Left lung (tissue), 4 donors: ENCODE measurements at regions not wholly inside any gene's neighbourhood (a gene's known extent, or its start where the extent isn't known, plus 50 kb on each side); places are given as distances from the start of the nearest gene placed in this dataset.
"Not testable (repeated sequence)": the region's sequence is repeated elsewhere in the genome, so short reads cannot be mapped to it uniquely, and the experiment has no call there.

Source experiments
- ATAC-seq: fragments of 200-7000 bp; cut with Tn5 transposase; one replicate; pipeline ENCODE4 v1.9.1; 2020; ENCODE audit warnings: moderate library complexity
- DNase-seq, 4 donors: peaks; one replicate each; pipeline ENCODE4 v3.0.0-alpha.2; 2013 to 2020
- H3K27ac ChIP-seq, 2 donors: fragments of 200-600 bp; sonication (generic) in 1 of 2; one replicate each; pipeline versions ENCODE4 v1.5.0 to v1.8.0; 2020 to 2021
- H3K27me3 ChIP-seq, 2 donors: fragments of 200-600 bp; sonication (generic) in 1 of 2; one replicate each; pipeline versions ENCODE4 v1.5.0 to v1.8.0; 2020 to 2021
- H3K36me3 ChIP-seq, 2 donors: fragments of 200-600 bp; sonication (generic) in 1 of 2; one replicate each; pipeline versions ENCODE4 v1.5.0 to v1.8.0; 2020 to 2021
- H3K4me1 ChIP-seq, 2 donors: fragments of 200-600 bp; one replicate each; pipeline ENCODE4 v1.8.0; 2021
- H3K4me3 ChIP-seq, 2 donors: fragments of 200-600 bp; sonication (generic) in 1 of 2; one replicate each; pipeline versions ENCODE4 v1.5.0 to v1.8.0; 2020 to 2021; ENCODE audit warnings: mild to moderate bottlenecking in 1 of 2
- H3K9me3 ChIP-seq, 2 donors: fragments of 200-600 bp; sonication (generic) in 1 of 2; one replicate each; pipeline versions ENCODE4 v1.5.0 to v1.8.0; 2020 to 2021
- intact Hi-C, 2 donors: fragments of 100-400 bp; cut with DNase I; formaldehyde crosslinking; loops; one replicate each; pipeline versions ENCODE4 v1.11.2 to v1.14.2; 2022
- TF ChIP-seq, protein P1 (sequence below), 2 donors: fragments of 200-600 bp; sonication (generic) in 1 of 2; IDR thresholded peaks; one replicate each; pipeline versions ENCODE4 v1.5.0 to v1.8.0; 2021; ENCODE audit warnings: antibody characterized with exemption in 2 of 2
- donor health status: DM: no; HTN: yes; CAD: no.
- donor health status: DM: no; HTN: no; CAD: no.

- no peaks in the 10 kb centered on the region for H3K36me3 ChIP-seq
- H3K27me3 ChIP-seq: no peaks in the 10 kb centered on the region
- H3K4me1 ChIP-seq: peaks cover 2 to 8% of the 10 kb centered on the region in 2 donors
- no peak overlapping the region for H3K4me3 ChIP-seq
- DNase-seq: no peak
- no peak for ATAC-seq
- intact Hi-C loops: no loop called here
- no peaks in the 10 kb centered on the region for H3K9me3 ChIP-seq
- TF ChIP-seq, protein P1, sequence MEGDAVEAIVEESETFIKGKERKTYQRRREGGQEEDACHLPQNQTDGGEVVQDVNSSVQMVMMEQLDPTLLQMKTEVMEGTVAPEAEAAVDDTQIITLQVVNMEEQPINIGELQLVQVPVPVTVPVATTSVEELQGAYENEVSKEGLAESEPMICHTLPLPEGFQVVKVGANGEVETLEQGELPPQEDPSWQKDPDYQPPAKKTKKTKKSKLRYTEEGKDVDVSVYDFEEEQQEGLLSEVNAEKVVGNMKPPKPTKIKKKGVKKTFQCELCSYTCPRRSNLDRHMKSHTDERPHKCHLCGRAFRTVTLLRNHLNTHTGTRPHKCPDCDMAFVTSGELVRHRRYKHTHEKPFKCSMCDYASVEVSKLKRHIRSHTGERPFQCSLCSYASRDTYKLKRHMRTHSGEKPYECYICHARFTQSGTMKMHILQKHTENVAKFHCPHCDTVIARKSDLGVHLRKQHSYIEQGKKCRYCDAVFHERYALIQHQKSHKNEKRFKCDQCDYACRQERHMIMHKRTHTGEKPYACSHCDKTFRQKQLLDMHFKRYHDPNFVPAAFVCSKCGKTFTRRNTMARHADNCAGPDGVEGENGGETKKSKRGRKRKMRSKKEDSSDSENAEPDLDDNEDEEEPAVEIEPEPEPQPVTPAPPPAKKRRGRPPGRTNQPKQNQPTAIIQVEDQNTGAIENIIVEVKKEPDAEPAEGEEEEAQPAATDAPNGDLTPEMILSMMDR (IDR thresholded peaks at IDR 0.05): no peak
- no peak overlapping the region for H3K27ac ChIP-seq
These were observed 232.9 kb upstream of the ELL2 start for GRCh38 chr5:96194593-96194992.

DNA sequence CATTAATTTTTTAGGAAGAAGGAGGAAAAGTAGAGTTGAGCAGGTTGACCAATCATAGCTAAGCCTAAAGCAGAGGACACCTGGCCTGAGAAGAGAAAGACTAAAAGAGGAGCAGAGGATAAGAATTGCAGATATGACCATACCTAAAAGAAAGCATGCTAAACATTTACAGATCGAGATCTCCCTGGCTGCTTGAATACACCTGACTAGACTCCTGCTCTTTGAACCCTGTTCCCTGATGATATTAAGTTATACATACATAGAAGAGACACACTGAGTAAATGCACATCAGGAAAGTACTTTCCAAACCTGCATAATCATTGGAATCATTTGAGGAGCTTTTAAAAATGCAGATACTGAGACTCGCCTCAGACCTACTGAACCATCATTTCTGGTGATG is 232.3 kb upstream of the ELL2 start:
- ATAC-seq (no peak), DNase-seq (no peak)
- TF ChIP-seq, protein P1 (IDR thresholded peaks at IDR 0.05): no peak
- H3K9me3 ChIP-seq: no peaks in the 10 kb centered on the region
- H3K27ac ChIP-seq: no peak overlapping the region
- no peaks in the 10 kb centered on the region for H3K36me3 ChIP-seq
- H3K4me3 ChIP-seq: no peak overlapping the region
- peaks cover 0 to 5% of the 10 kb centered on the region in 2 donors for H3K4me1 ChIP-seq
- H3K27me3 ChIP-seq: no peaks in the 10 kb centered on the region
- intact Hi-C loops: no loop called here

- DNase-seq (no peak), ATAC-seq (no peak)
- no peaks in the 10 kb centered on the region for H3K4me1 ChIP-seq
- no peak overlapping the region for H3K27ac ChIP-seq
- H3K27me3 ChIP-seq: no peaks in the 10 kb centered on the region
- H3K4me3 ChIP-seq: no peak overlapping the region
- H3K9me3 ChIP-seq: peaks cover 0 to 4% of the 10 kb centered on the region in 2 donors
- TF ChIP-seq, protein P1 (IDR thresholded peaks at IDR 0.05): no peak
- intact Hi-C loops: no loop called here
- H3K36me3 ChIP-seq: no peaks in the 10 kb centered on the region
These were observed 228.3 kb upstream of the ELL2 start for GRCh38 chr5:96189987-96190386.

GRCh38 chr5:96189028-96189826 is 227.6 kb upstream of the ELL2 start:
- TF ChIP-seq, protein P1 (IDR thresholded peaks at IDR 0.05): no peak
- intact Hi-C loops: no loop called here
- DNase-seq (no peak), ATAC-seq (no peak)
- Histone ChIP-seq H3K36me3 (no peaks in the 10 kb centered on the region), H3K4me1 (no peaks in the 10 kb centered on the region), H3K4me3 (no peak overlapping the region), H3K27me3 (no peaks in the 10 kb centered on the region), H3K27ac (no peak overlapping the region), H3K9me3 (peaks cover 0 to 4% of the 10 kb centered on the region in 2 donors)

- Histone ChIP-seq H3K4me3 (no peak overlapping the region), H3K36me3 (no peaks in the 10 kb centered on the region), H3K27ac (no peak overlapping the region), H3K4me1 (no peaks in the 10 kb centered on the region), H3K27me3 (no peaks in the 10 kb centered on the region), H3K9me3 (peaks cover 0 to 4% of the 10 kb centered on the region in 2 donors)
- ATAC-seq (no peak), DNase-seq (no peak)
- intact Hi-C loops: no loop called here
- TF ChIP-seq, protein P1 (IDR thresholded peaks at IDR 0.05): no peak
These were observed 225.8 kb upstream of the ELL2 start for GRCh38 chr5:96187309-96188027.

DNA sequence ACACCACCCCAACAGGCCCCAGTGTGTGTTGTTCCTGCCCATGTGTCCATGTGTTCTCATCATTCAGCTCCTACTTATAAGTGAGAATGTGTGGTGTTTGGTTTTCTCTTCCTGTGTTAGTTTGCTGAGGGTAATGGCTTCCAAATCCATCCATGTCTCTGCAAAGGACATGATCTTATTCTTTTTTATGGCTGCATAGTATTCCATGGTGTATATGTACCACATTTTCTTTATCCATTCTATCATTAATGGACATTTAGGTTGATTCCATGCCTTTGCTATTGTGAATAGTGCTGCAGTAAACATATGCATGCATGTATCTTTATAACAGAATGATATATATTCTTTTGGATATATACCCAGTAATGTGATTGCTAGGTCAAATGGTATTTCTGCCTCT is 222.9 kb upstream of the ELL2 start:
- H3K36me3 ChIP-seq, H3K27ac ChIP-seq, ATAC-seq: not testable (repeated sequence)

More for the DNA sequence above, 222.9 kb upstream of the ELL2 start:
- DNase-seq, H3K9me3 ChIP-seq, intact Hi-C loops, H3K27me3 ChIP-seq, H3K4me1 ChIP-seq, H3K4me3 ChIP-seq: not testable (repeated sequence)
